Naive thymus-derived CD4-positive, alpha-beta T cell (primary cell): ENCODE measurements at regions not wholly inside any gene's neighbourhood (a gene's known extent, or its start where the extent isn't known, plus 50 kb on each side); places are given as distances from the start of the nearest gene placed in this dataset.

Source experiments
- ATAC-seq: fragments of 150-1000 bp; cut with Tn5 transposase; 2 replicates; pipeline ENCODE4 v1.10.0; 2021; ENCODE audit warnings: mild to moderate bottlenecking, moderate library complexity
- CTCF ChIA-PET: fragments of 350-600 bp; sonication (Branson Sonifier 250); formaldehyde crosslinking; loops from one replicate; lab custom pipeline; 2021; ENCODE audit warnings: antibody characterized with exemption; lab: Charles Lee
- POLR2A ChIA-PET: fragments of 350-600 bp; sonication (Branson Sonifier 250); formaldehyde crosslinking; loops from one replicate; lab custom pipeline; 2021; ENCODE audit warnings: antibody characterized with exemption, inconsistent platforms; lab: Charles Lee
- DNase-seq, 9 donors: peaks; one replicate each; pipeline versions ENCODE4 v3.0.0 to v3.0.0-alpha.2; 2020 to 2022; ENCODE audit warnings: mixed read lengths in 1 of 9
- H3K27ac ChIP-seq: one replicate; pipeline ENCODE4 v1.7.0; 2013; ENCODE audit warnings: mild to moderate bottlenecking, low read depth, low read length, moderate library complexity
- H3K27me3 ChIP-seq, 2 donors: one replicate each; pipeline ENCODE4 v1.7.0; 2013; ENCODE audit warnings: low read length in 2 of 2, mild to moderate bottlenecking in 2 of 2, moderate library complexity in 2 of 2; ENCODE audit not compliant: control insufficient read depth in 2 of 2, insufficient read depth in 2 of 2
- H3K36me3 ChIP-seq, 3 experiments: 1 replicate in 2 of 3; 2 replicates in 1 of 3; pipeline ENCODE4 v1.7.0; 2013; ENCODE audit warnings: low read length in 3 of 3, mild to moderate bottlenecking in 3 of 3, moderate library complexity in 1 of 3; ENCODE audit not compliant: insufficient read depth in 3 of 3, control insufficient read depth in 2 of 3
- H3K4me1 ChIP-seq, 2 donors: one replicate each; pipeline ENCODE4 v1.7.0; 2013; ENCODE audit warnings: low read length in 2 of 2, mild to moderate bottlenecking in 2 of 2, moderate library complexity in 1 of 2; ENCODE audit not compliant: control insufficient read depth in 2 of 2, insufficient read depth in 2 of 2
- H3K4me3 ChIP-seq: 2 replicates; pipeline ENCODE4 v1.7.0; 2013; ENCODE audit warnings: mild to moderate bottlenecking, low read length
- H3K9me3 ChIP-seq, 3 experiments: 1 replicate in 2 of 3; 2 replicates in 1 of 3; pipeline ENCODE4 v1.7.0; 2013; ENCODE audit warnings: low read length in 3 of 3; ENCODE audit not compliant: control insufficient read depth in 2 of 3
- H3K27ac Mint-ChIP-seq, 9 donors: one replicate each; pipeline ENCODE4 v1.8.0; 2020 to 2022; ENCODE audit warnings: mixed read lengths in 9 of 9, mild to moderate bottlenecking in 8 of 9, moderate library complexity in 5 of 9, inconsistent platforms in 2 of 9
- H3K27me3 Mint-ChIP-seq, 5 donors: one replicate each; pipeline ENCODE4 v1.8.0; 2021 to 2022; ENCODE audit warnings: mixed read lengths in 5 of 5, mild to moderate bottlenecking in 1 of 5
- H3K36me3 Mint-ChIP-seq, 5 donors: one replicate each; pipeline ENCODE4 v1.8.0; 2020 to 2022; ENCODE audit warnings: mixed read lengths in 5 of 5, mild to moderate bottlenecking in 3 of 5, inconsistent platforms in 1 of 5
- H3K4me1 Mint-ChIP-seq, 7 donors: one replicate each; pipeline ENCODE4 v1.8.0; 2020 to 2022; ENCODE audit warnings: mixed read lengths in 7 of 7, mild to moderate bottlenecking in 3 of 7, inconsistent platforms in 1 of 7
- H3K4me3 Mint-ChIP-seq, 10 donors: one replicate each; pipeline ENCODE4 v1.8.0; 2020 to 2022; ENCODE audit warnings: mild to moderate bottlenecking in 10 of 10, mixed read lengths in 10 of 10, moderate library complexity in 6 of 10, inconsistent platforms in 2 of 10
- H3K9me3 Mint-ChIP-seq, 11 donors: one replicate each; pipeline ENCODE4 v1.8.0; 2020 to 2022; ENCODE audit warnings: mixed read lengths in 11 of 11, mild to moderate bottlenecking in 4 of 11, inconsistent platforms in 1 of 11, moderate library complexity in 1 of 11
- intact Hi-C, 2 donors: fragments of 100-400 bp; cut with micrococcal nuclease; formaldehyde crosslinking; loops; one replicate each; pipeline ENCODE4 v1.15.1; 2023

- Mint-ChIP-seq H3K27me3 (no peaks in the 10 kb centered on the region), H3K27ac (no peak overlapping the region), H3K36me3 (peaks cover 0 to 3% (median 0%) of the 10 kb centered on the region in 5 donors), H3K9me3 (peaks cover 0 to 5% (median 0%) of the 10 kb centered on the region in 11 donors), H3K4me1 (no peaks in the 10 kb centered on the region), H3K4me3 (no peak overlapping the region)
- Histone ChIP-seq H3K27me3 (no peaks in the 10 kb centered on the region), H3K4me1 (no peaks in the 10 kb centered on the region), H3K27ac (no peak overlapping the region), H3K9me3 (no peaks in the 10 kb centered on the region), H3K4me3 (no peak overlapping the region), H3K36me3 (no peaks in the 10 kb centered on the region)
- ChIA-PET POLR2A (no interaction called here), CTCF (no interaction called here)
- DNase-seq (no peak), ATAC-seq (no peak)
- intact Hi-C loops = no loop called here
Measured at GRCh38 chr4:132998585-132999230, 150.4 kb upstream of the PCDH10 start.

DNA sequence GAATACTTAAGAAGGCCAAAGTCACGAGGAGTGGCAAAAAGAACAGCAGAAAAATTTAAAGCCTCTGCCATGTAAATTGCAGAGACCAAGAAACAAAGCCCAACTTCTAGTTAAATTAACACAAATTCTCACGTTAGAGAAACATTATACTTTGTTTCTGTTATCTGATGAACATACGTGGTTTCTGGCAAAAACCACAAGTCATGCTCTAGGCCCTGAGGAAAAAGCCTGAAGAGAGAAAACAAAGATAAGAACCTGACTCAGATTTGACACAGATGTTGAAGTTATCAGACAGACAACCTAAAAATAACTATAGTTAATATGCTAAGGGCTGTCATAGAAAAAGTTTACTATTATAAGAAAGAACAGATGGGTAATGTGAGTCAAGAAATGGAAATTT, 149.1 kb upstream of the PCDH10 start:
- ChIA-PET POLR2A (no interaction called here), CTCF (no interaction called here)
- no peak for DNase-seq
- H3K4me1 Mint-ChIP-seq = no peaks in the 10 kb centered on the region
- H3K27ac Mint-ChIP-seq = no peak overlapping the region
- Histone ChIP-seq H3K4me3 (no peak overlapping the region), H3K4me1 (no peaks in the 10 kb centered on the region), H3K27me3 (no peaks in the 10 kb centered on the region), H3K36me3 (no peaks in the 10 kb centered on the region), H3K9me3 (no peaks in the 10 kb centered on the region), H3K27ac (no peak overlapping the region)
- no peak for ATAC-seq
- peaks cover 0 to 5% (median 0%) of the 10 kb centered on the region in 11 donors for H3K9me3 Mint-ChIP-seq
- H3K27me3 Mint-ChIP-seq = no peaks in the 10 kb centered on the region
- peaks cover 0 to 3% (median 0%) of the 10 kb centered on the region in 5 donors for H3K36me3 Mint-ChIP-seq
- intact Hi-C loops = no loop called here
- no peak overlapping the region for H3K4me3 Mint-ChIP-seq

- CTCF ChIA-PET = no interaction called here
- Mint-ChIP-seq H3K36me3 (peaks cover 0 to 3% (median 0%) of the 10 kb centered on the region in 5 donors), H3K9me3 (peaks cover 0 to 7% (median 0%) of the 10 kb centered on the region in 11 donors), H3K4me3 (no peak overlapping the region), H3K27ac (no peak overlapping the region), H3K27me3 (no peaks in the 10 kb centered on the region), H3K4me1 (no peaks in the 10 kb centered on the region)
- no peak for DNase-seq
- Histone ChIP-seq H3K9me3 (no peaks in the 10 kb centered on the region), H3K27me3 (no peaks in the 10 kb centered on the region), H3K4me1 (no peaks in the 10 kb centered on the region), H3K27ac (no peak overlapping the region), H3K4me3 (no peak overlapping the region), H3K36me3 (no peaks in the 10 kb centered on the region)
- intact Hi-C loops = no loop called here
- ATAC-seq = no peak
- POLR2A ChIA-PET = no interaction called here
Measured at GRCh38 chr4:133003169-133003568, 145.9 kb upstream of the PCDH10 start.

- H3K27ac Mint-ChIP-seq = no peak overlapping the region
- Histone ChIP-seq H3K4me3 (no peak overlapping the region), H3K36me3 (no peaks in the 10 kb centered on the region), H3K9me3 (no peaks in the 10 kb centered on the region), H3K27me3 (no peaks in the 10 kb centered on the region), H3K27ac (no peak overlapping the region), H3K4me1 (no peaks in the 10 kb centered on the region)
- H3K4me3 Mint-ChIP-seq = no peak overlapping the region
- CTCF ChIA-PET = no interaction called here
- H3K36me3 Mint-ChIP-seq = no peaks in the 10 kb centered on the region
- POLR2A ChIA-PET = no interaction called here
- no peaks in the 10 kb centered on the region for H3K4me1 Mint-ChIP-seq
- H3K27me3 Mint-ChIP-seq = no peaks in the 10 kb centered on the region
- peaks cover 0 to 16% (median 5%) of the 10 kb centered on the region in 11 donors for H3K9me3 Mint-ChIP-seq
- ATAC-seq = no peak
- no peak for DNase-seq
- intact Hi-C loops = no loop called here
Measured at GRCh38 chr4:133014473-133015135, 134.5 kb upstream of the PCDH10 start.

DNA sequence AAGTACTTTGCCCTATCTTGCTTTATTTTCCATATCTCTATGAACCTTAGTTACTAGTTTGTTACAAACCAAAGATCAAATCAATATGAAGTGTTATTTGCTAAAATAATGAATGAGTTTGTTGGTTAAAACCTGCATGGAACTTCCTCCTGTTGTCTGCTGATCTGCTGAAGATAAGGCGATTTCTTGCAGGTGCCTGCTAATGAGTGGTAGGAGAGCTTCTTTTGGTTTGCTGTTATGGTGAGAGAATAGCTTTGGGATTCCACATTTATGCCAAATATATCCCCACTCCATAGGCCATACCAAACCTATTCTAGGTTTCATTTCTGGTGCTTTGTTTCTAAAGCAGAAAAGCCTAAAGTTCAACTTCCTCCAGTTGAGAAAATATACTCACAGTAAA, 103.8 kb upstream of the PCDH10 start:
- Histone ChIP-seq H3K4me1 (no peaks in the 10 kb centered on the region), H3K27me3 (no peaks in the 10 kb centered on the region), H3K36me3 (no peaks in the 10 kb centered on the region), H3K9me3 (no peaks in the 10 kb centered on the region), H3K27ac (no peak overlapping the region), H3K4me3 (no peak overlapping the region)
- no peaks in the 10 kb centered on the region for H3K36me3 Mint-ChIP-seq
- ATAC-seq (no peak), DNase-seq (no peak)
- ChIA-PET CTCF (no interaction called here), POLR2A (no interaction called here)
- peaks cover 0 to 23% (median 4%) of the 10 kb centered on the region in 11 donors for H3K9me3 Mint-ChIP-seq
- no peak overlapping the region for H3K27ac Mint-ChIP-seq
- intact Hi-C loops = no loop called here
- H3K4me1 Mint-ChIP-seq = no peaks in the 10 kb centered on the region
- H3K4me3 Mint-ChIP-seq = no peak overlapping the region
- H3K27me3 Mint-ChIP-seq = no peaks in the 10 kb centered on the region

DNA sequence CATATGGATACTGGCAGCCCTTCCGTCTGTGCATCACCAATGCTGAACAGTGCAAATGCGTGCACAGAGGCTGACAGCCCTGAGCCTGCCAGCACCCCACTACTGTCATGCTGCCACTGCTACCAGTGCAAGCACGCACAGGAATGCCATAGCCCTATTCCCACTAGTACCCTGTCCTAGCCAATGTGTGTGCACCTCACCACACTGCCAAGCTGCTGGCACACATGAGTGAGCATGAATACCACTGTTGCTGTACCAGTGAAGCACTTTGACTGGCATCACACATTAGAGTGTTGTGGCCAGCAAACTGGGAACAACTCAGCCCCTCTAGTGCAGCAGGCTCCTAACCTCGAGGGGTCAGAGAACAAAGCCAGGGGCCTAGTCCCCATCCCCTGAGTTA, 102.9 kb upstream of the PCDH10 start:
- CTCF ChIA-PET = no interaction called here
- Mint-ChIP-seq H3K27ac (no peak overlapping the region), H3K4me1 (no peaks in the 10 kb centered on the region), H3K4me3 (no peak overlapping the region), H3K36me3 (no peaks in the 10 kb centered on the region), H3K9me3 (peaks cover 0 to 23% (median 4%) of the 10 kb centered on the region in 11 donors), H3K27me3 (no peaks in the 10 kb centered on the region)
- Histone ChIP-seq H3K4me1 (no peaks in the 10 kb centered on the region), H3K4me3 (no peak overlapping the region), H3K36me3 (no peaks in the 10 kb centered on the region), H3K27me3 (no peaks in the 10 kb centered on the region), H3K27ac (no peak overlapping the region), H3K9me3 (no peaks in the 10 kb centered on the region)
- no peak for DNase-seq
- POLR2A ChIA-PET = no interaction called here
- no peak for ATAC-seq
- intact Hi-C loops = no loop called here

DNA sequence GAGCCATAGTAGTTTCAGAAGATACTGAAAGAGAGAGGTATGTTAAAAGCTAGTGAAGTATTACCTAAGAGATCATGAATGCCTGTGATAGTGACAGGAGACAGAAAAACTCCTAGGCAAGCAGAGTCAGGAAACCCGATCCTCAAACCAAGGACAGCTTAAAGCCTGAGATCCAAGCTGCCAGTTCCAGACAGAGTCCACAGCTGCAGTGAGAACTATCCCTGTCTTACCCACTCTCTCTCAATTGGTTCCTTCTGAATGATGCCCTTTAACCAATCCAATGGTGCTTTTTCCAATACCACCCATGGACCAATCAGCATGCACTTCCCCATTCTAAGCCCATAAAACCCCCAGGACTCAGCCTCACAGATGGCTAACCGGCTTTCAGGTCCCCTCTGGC, 90.4 kb upstream of the PCDH10 start:
- Histone ChIP-seq H3K9me3 (no peaks in the 10 kb centered on the region), H3K27me3 (no peaks in the 10 kb centered on the region), H3K4me3 (no peak overlapping the region), H3K4me1 (no peaks in the 10 kb centered on the region), H3K36me3 (no peaks in the 10 kb centered on the region), H3K27ac (no peak overlapping the region)
- H3K4me1 Mint-ChIP-seq = no peaks in the 10 kb centered on the region
- no peaks in the 10 kb centered on the region for H3K27me3 Mint-ChIP-seq
- DNase-seq = no peak
- CTCF ChIA-PET = interaction anchor here (0.7 kb wide), 1 partner anchor 9 kb away, joined by 3 read pairs; no protein-coding TSS in a partner anchor
- ATAC-seq = no peak
- H3K9me3 Mint-ChIP-seq = peaks cover 0 to 5% (median 0%) of the 10 kb centered on the region in 11 donors
- no peak overlapping the region for H3K4me3 Mint-ChIP-seq
- intact Hi-C loops = no loop called here
- no peaks in the 10 kb centered on the region for H3K36me3 Mint-ChIP-seq
- POLR2A ChIA-PET = no interaction called here
- H3K27ac Mint-ChIP-seq = no peak overlapping the region
